Upper lobe of left lung (tissue), 4 donors: ENCODE measurements at regions not wholly inside any gene's neighbourhood (a gene's known extent, or its start where the extent isn't known, plus 50 kb on each side); places are given as distances from the start of the nearest gene placed in this dataset.

Experiments used
- EP300 ChIP-seq, 4 donors: sonication (generic); formaldehyde crosslinking; IDR thresholded peaks; one replicate each; pipeline ENCODE4 v1.5.1; 2017; ENCODE audit warnings: antibody characterized with exemption in 4 of 4, control low read depth in 2 of 4
- POLR2A ChIP-seq, 4 donors: fragments of 450-650 bp; IDR thresholded peaks; one replicate each; pipeline ENCODE4 v1.5.1; 2016 to 2017; ENCODE audit warnings: antibody characterized with exemption in 4 of 4, mild to moderate bottlenecking in 2 of 4
- TF ChIP-seq, protein P1 (sequence below), 6 experiments: fragments of 450-650 bp in 4 of 6; fragments of 200-600 bp in 2 of 6; sonication (generic) in 2 of 6; IDR thresholded peaks; one replicate each; pipeline ENCODE4 v1.5.1; 2016 to 2019; ENCODE audit warnings: antibody characterized with exemption in 6 of 6

DNA sequence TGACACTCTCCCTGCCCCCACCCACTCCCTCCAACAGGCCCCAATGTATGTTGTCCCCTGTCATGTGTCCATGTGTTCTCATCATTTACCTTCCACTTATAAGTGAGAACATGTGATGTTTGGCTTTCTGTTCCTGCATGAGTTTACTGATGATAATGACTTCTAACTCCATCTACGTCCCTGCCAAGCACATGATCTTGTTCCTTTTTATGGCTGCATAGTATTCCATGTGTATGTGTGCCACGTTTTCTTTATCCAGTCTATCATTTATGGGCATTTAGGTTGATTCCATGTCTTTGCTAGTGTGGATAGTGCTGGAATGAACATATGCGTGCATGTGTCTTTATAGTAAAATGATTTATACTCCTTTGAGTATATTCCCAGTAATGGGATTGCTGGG, 100.0 kb upstream of the LHX5 start:
- TF ChIP-seq, protein P1, sequence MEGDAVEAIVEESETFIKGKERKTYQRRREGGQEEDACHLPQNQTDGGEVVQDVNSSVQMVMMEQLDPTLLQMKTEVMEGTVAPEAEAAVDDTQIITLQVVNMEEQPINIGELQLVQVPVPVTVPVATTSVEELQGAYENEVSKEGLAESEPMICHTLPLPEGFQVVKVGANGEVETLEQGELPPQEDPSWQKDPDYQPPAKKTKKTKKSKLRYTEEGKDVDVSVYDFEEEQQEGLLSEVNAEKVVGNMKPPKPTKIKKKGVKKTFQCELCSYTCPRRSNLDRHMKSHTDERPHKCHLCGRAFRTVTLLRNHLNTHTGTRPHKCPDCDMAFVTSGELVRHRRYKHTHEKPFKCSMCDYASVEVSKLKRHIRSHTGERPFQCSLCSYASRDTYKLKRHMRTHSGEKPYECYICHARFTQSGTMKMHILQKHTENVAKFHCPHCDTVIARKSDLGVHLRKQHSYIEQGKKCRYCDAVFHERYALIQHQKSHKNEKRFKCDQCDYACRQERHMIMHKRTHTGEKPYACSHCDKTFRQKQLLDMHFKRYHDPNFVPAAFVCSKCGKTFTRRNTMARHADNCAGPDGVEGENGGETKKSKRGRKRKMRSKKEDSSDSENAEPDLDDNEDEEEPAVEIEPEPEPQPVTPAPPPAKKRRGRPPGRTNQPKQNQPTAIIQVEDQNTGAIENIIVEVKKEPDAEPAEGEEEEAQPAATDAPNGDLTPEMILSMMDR (IDR thresholded peaks at IDR 0.05): no peak
- TF ChIP-seq EP300 (IDR thresholded peaks at IDR 0.05) (no peak), POLR2A (IDR thresholded peaks at IDR 0.05) (no peak)
